ENCODE measurements at regions not wholly inside any gene's neighbourhood (a gene's known extent, or its start where the extent isn't known, plus 50 kb on each side); places are given as distances from the start of the nearest gene placed in this dataset.

GRCh38 chr18:70452501-70452900, 163.7 kb downstream of the SOCS6 start:
- ChIA-PET POLR2A (no interaction called here), CTCF (no interaction called here)
- no peak for TF ChIP-seq LEF1 (IDR thresholded peaks at IDR 0.05; ENCODE audit: borderline replicate concordance)
- TF ChIP-seq PKNOX1 (IDR thresholded peaks at IDR 0.05) = no peak
- no peak for TF ChIP-seq SP1 (IDR thresholded peaks at IDR 0.05)
- TF ChIP-seq FOXM1 (IDR thresholded peaks at IDR 0.05; ENCODE audit: borderline replicate concordance) = no peak
- no peak for TF ChIP-seq ARNT (IDR thresholded peaks at IDR 0.05)
- no peak for TF ChIP-seq SUZ12 (IDR thresholded peaks at IDR 0.05)
- no peak for TF ChIP-seq BHLHE40 (IDR thresholded peaks at IDR 0.05; ENCODE audit: borderline replicate concordance)
- TF ChIP-seq HDGF (IDR thresholded peaks at IDR 0.05; ENCODE audit: borderline replicate concordance) = no peak
- no peak for TF ChIP-seq NFRKB (IDR thresholded peaks at IDR 0.05)
- no peak for TF ChIP-seq TARDBP (IDR thresholded peaks at IDR 0.05)
- no peak for TF ChIP-seq CTBP1 (IDR thresholded peaks at IDR 0.05; ENCODE audit: borderline replicate concordance)
- no peak for TF ChIP-seq ZNF384 (IDR thresholded peaks at IDR 0.05)
- TF ChIP-seq FOXA1 (IDR thresholded peaks at IDR 0.05) = no peak
- TF ChIP-seq FOXK2 (IDR thresholded peaks at IDR 0.05) = no peak
- TF ChIP-seq ELF4 (IDR thresholded peaks at IDR 0.05) = no peak
- no peak for TF ChIP-seq L3MBTL2 (conservative IDR thresholded peaks at IDR 0.05)
- DNase-seq (ENCODE audit: extremely low spot score) = no peak

GRCh38 chr18:70450426-70451253, 161.8 kb downstream of the SOCS6 start:
- ChIA-PET CTCF (interaction anchor here (0.6 to 0.9 kb wide), 5 partner anchors 79 to 264 kb away, joined by 3 to 5 read pairs (median 3); no protein-coding TSS in a partner anchor), POLR2A (no interaction called here)
- no peak for TF ChIP-seq FOXA1 (IDR thresholded peaks at IDR 0.05)
- no peak for TF ChIP-seq LEF1 (IDR thresholded peaks at IDR 0.05; ENCODE audit: borderline replicate concordance)
- TF ChIP-seq L3MBTL2 (conservative IDR thresholded peaks at IDR 0.05) = no peak
- no peak for TF ChIP-seq SP1 (IDR thresholded peaks at IDR 0.05)
- no peak for TF ChIP-seq CTBP1 (IDR thresholded peaks at IDR 0.05; ENCODE audit: borderline replicate concordance)
- peak; percentile 96 for TF ChIP-seq ZNF384 (IDR thresholded peaks at IDR 0.05)
- no peak for TF ChIP-seq FOXK2 (IDR thresholded peaks at IDR 0.05)
- peak; percentile 7 for DNase-seq (ENCODE audit: extremely low spot score)

DNA sequence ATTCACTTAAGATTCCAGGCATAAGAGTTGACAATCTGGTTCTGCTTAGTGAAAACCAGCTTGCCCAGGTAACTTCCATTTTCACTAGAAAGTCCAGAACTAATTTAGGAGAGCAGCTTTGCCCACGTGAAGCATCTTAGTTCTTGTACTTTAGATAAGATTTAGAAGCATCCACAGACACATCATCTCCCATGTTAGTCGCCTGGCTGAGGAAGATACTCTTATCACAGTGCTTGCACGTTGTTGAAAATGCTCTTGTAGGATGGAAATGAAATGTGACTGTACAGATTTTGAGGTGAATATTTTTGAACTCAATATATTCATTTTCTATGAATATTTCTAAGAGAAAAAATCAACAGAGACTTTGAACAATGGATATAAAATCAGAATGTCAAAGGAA, 159.7 kb downstream of the SOCS6 start:
- TF ChIP-seq SP1 (IDR thresholded peaks at IDR 0.05) (no peak), HDGF (IDR thresholded peaks at IDR 0.05; ENCODE audit: borderline replicate concordance) (no peak), FOXA1 (IDR thresholded peaks at IDR 0.05) (no peak), PKNOX1 (IDR thresholded peaks at IDR 0.05) (no peak), L3MBTL2 (conservative IDR thresholded peaks at IDR 0.05) (no peak), FOXM1 (IDR thresholded peaks at IDR 0.05; ENCODE audit: borderline replicate concordance) (no peak), ARNT (IDR thresholded peaks at IDR 0.05) (no peak), LEF1 (IDR thresholded peaks at IDR 0.05; ENCODE audit: borderline replicate concordance) (no peak)
- ChIA-PET POLR2A (no interaction called here), CTCF (interaction anchor here (0.7 kb wide), 1 partner anchor 252 kb away, joined by 6 read pairs; no protein-coding TSS in a partner anchor)
- no peak for DNase-seq (ENCODE audit: extremely low spot score)

DNA sequence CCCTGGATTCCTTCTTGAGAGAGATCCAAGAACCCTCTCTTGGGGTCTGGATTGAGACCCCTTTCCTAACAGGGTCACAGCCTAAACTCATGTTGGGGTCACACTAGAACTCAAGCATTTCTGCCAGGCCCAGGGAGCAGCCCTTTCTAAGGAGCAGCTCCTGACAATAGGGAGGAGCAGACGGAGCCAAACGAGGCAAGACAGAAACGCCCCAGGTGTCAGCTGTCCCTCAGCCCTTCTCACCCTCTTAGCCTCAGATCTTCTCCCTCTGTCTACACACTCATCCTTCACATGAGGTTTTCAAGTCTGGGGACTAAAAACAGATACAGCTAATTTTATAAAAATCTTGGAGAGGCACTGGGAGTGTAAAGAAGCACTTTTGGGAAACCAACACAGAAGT, 157.2 kb downstream of the SOCS6 start:
- TF ChIP-seq PKNOX1 (IDR thresholded peaks at IDR 0.05) = no peak
- TF ChIP-seq HDGF (IDR thresholded peaks at IDR 0.05; ENCODE audit: borderline replicate concordance) = no peak
- no peak for TF ChIP-seq L3MBTL2 (conservative IDR thresholded peaks at IDR 0.05)
- TF ChIP-seq SP1 (IDR thresholded peaks at IDR 0.05) = no peak
- ChIA-PET POLR2A (no interaction called here), CTCF (no interaction called here)
- DNase-seq (ENCODE audit: extremely low spot score) = no peak

GRCh38 chr18:70442933-70443332, 154.1 kb downstream of the SOCS6 start:
- DNase-seq (ENCODE audit: extremely low spot score) = no peak
- POLR2A ChIA-PET = no interaction called here
- TF ChIP-seq CTBP1 (IDR thresholded peaks at IDR 0.05; ENCODE audit: borderline replicate concordance) = no peak
- no peak for TF ChIP-seq ARNT (IDR thresholded peaks at IDR 0.05)
- no peak for TF ChIP-seq FOXM1 (IDR thresholded peaks at IDR 0.05; ENCODE audit: borderline replicate concordance)
- no peak for TF ChIP-seq PKNOX1 (IDR thresholded peaks at IDR 0.05)
- no peak for TF ChIP-seq SP1 (IDR thresholded peaks at IDR 0.05)
- TF ChIP-seq TARDBP (IDR thresholded peaks at IDR 0.05) = no peak
- no peak for TF ChIP-seq FOXK2 (IDR thresholded peaks at IDR 0.05)
- no peak for TF ChIP-seq ZNF384 (IDR thresholded peaks at IDR 0.05)
- TF ChIP-seq SUZ12 (IDR thresholded peaks at IDR 0.05) = no peak
- TF ChIP-seq FOXA1 (IDR thresholded peaks at IDR 0.05) = no peak
- no peak for TF ChIP-seq NFRKB (IDR thresholded peaks at IDR 0.05)
- TF ChIP-seq LEF1 (IDR thresholded peaks at IDR 0.05; ENCODE audit: borderline replicate concordance) = no peak
- no peak for TF ChIP-seq BHLHE40 (IDR thresholded peaks at IDR 0.05; ENCODE audit: borderline replicate concordance)
- TF ChIP-seq L3MBTL2 (conservative IDR thresholded peaks at IDR 0.05) = no peak
- no peak for TF ChIP-seq HDGF (IDR thresholded peaks at IDR 0.05; ENCODE audit: borderline replicate concordance)
- no peak for TF ChIP-seq ELF4 (IDR thresholded peaks at IDR 0.05)
- CTCF ChIA-PET = no interaction called here
